ENCODE measurements at regions not wholly inside any gene's neighbourhood (a gene's known extent, or its start where the extent isn't known, plus 50 kb on each side); places are given as distances from the start of the nearest gene placed in this dataset.

GRCh38 chr18:64474255-64474654 lies 325.4 kb upstream of the LINC00305 start:
- Histone ChIP-seq H3K4me3 (no peak overlapping the region), H3K4me1 (replicated peaks in 1 of 2) (no peaks in the 10 kb centered on the region), H3K27me3 (no peaks in the 10 kb centered on the region), H3K27ac (no peak overlapping the region), H3K9me3 (replicated peaks in 1 of 3) (no peaks in the 10 kb centered on the region), H3K36me3 (replicated peaks in 1 of 2) (no peaks in the 10 kb centered on the region)
- WGBS, 4 donors = 14 to 27% (median 21%) methylated on average over 2 of the region's 2 CpGs
- no peak for TF ChIP-seq POLR2A (IDR thresholded peaks at IDR 0.05)
- TF ChIP-seq, protein P1, sequence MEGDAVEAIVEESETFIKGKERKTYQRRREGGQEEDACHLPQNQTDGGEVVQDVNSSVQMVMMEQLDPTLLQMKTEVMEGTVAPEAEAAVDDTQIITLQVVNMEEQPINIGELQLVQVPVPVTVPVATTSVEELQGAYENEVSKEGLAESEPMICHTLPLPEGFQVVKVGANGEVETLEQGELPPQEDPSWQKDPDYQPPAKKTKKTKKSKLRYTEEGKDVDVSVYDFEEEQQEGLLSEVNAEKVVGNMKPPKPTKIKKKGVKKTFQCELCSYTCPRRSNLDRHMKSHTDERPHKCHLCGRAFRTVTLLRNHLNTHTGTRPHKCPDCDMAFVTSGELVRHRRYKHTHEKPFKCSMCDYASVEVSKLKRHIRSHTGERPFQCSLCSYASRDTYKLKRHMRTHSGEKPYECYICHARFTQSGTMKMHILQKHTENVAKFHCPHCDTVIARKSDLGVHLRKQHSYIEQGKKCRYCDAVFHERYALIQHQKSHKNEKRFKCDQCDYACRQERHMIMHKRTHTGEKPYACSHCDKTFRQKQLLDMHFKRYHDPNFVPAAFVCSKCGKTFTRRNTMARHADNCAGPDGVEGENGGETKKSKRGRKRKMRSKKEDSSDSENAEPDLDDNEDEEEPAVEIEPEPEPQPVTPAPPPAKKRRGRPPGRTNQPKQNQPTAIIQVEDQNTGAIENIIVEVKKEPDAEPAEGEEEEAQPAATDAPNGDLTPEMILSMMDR (IDR thresholded peaks at IDR 0.05) = no peak
- no peak for DNase-seq
- intact Hi-C loops (cut with DNase I) = no loop called here

- TF ChIP-seq POLR2A (IDR thresholded peaks at IDR 0.05) = no peak
- TF ChIP-seq, protein P1 (IDR thresholded peaks at IDR 0.05) = no peak
- Histone ChIP-seq H3K27me3 (no peaks in the 10 kb centered on the region), H3K4me1 (replicated peaks in 1 of 2) (no peaks in the 10 kb centered on the region), H3K27ac (no peak overlapping the region), H3K9me3 (replicated peaks in 1 of 3) (no peaks in the 10 kb centered on the region), H3K4me3 (no peak overlapping the region), H3K36me3 (replicated peaks in 1 of 2) (no peaks in the 10 kb centered on the region)
- DNase-seq = no peak
- WGBS, 4 donors = 71 to 92% (median 84%) methylated on average over 1 of the region's 1 CpG
- intact Hi-C loops (cut with DNase I) = no loop called here
Measured at GRCh38 chr18:64449434-64449833, 300.5 kb upstream of the LINC00305 start.

GRCh38 chr18:64444819-64445218 lies 295.9 kb upstream of the LINC00305 start:
- DNase-seq = no peak
- Histone ChIP-seq H3K27ac (no peak overlapping the region), H3K4me3 (no peak overlapping the region), H3K4me1 (replicated peaks in 1 of 2) (no peaks in the 10 kb centered on the region), H3K9me3 (replicated peaks in 1 of 3) (no peaks in the 10 kb centered on the region), H3K27me3 (no peaks in the 10 kb centered on the region), H3K36me3 (replicated peaks in 1 of 2) (no peaks in the 10 kb centered on the region)
- intact Hi-C loops (cut with DNase I) = no loop called here
- WGBS, 4 donors = 49 to 71% (median 56%) methylated on average over 2 of the region's 2 CpGs
- TF ChIP-seq, protein P1 (IDR thresholded peaks at IDR 0.05) = no peak
- TF ChIP-seq POLR2A (IDR thresholded peaks at IDR 0.05) = no peak

DNA sequence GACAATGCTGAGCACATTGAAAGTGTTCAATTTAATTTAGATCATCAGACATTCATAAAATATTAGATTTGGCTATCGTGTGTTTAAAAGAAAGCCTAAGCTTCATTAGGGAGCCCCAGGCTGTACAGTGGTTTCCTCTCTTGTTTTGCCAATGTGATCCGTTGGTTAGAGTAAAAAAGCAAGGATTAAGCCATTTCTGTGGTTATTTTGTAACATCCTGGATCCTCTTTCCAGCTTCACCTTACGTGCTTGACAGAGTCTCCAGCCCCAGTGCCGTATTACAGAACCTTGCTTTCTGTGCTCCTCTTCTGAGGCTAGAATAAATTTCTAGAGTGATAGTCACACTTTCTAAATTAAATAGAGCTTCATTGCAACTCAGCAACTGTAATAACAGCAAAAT lies 289.3 kb upstream of the LINC00305 start:
- no peak overlapping the region for H3K27ac ChIP-seq
- no peaks in the 10 kb centered on the region for H3K27me3 ChIP-seq
- intact Hi-C loops (cut with DNase I) = no loop called here
- WGBS, 4 donors = 72 to 77% (median 74%) methylated on average over 4 of the region's 4 CpGs
- no peaks in the 10 kb centered on the region for H3K9me3 ChIP-seq (replicated peaks in 1 of 3)
- DNase-seq = no peak
- no peaks in the 10 kb centered on the region for H3K4me1 ChIP-seq (replicated peaks in 1 of 2)
- no peak overlapping the region for H3K4me3 ChIP-seq
- no peaks in the 10 kb centered on the region for H3K36me3 ChIP-seq (replicated peaks in 1 of 2)
- TF ChIP-seq POLR2A (IDR thresholded peaks at IDR 0.05) = no peak
- TF ChIP-seq, protein P1 (IDR thresholded peaks at IDR 0.05) = no peak

All from adrenal gland (tissue), 9 donors.